MM.1S (cell line): ENCODE measurements at regions not wholly inside any gene's neighbourhood (a gene's known extent, or its start where the extent isn't known, plus 50 kb on each side); places are given as distances from the start of the nearest gene placed in this dataset.

Source experiments
- DNase-seq: peaks from one replicate; pipeline ENCODE4 v3.0.0-alpha.2; 2015
- H2AFZ ChIP-seq: fragments of 300-600 bp; sonication (generic); 2 replicates; pipeline ENCODE4 v1.6.0; 2016; ENCODE audit warnings: antibody characterized with exemption, low read length
- H3F3A ChIP-seq: fragments of 300-600 bp; sonication (generic); 2 replicates; pipeline ENCODE4 v1.6.1; 2016; ENCODE audit warnings: mild to moderate bottlenecking, antibody characterized with exemption, low read length, moderate library complexity, mixed read lengths; ENCODE audit not compliant: insufficient read depth
- H3K27ac ChIP-seq: fragments of 300-600 bp; sonication (generic); 2 replicates; pipeline ENCODE4 v1.5.1; 2016; ENCODE audit warnings: mild to moderate bottlenecking, low read length
- H3K27me3 ChIP-seq: fragments of 300-600 bp; sonication (generic); replicated peaks from 2 replicates; pipeline ENCODE4 v1.6.0; 2016; ENCODE audit warnings: low read length; ENCODE audit not compliant: insufficient read depth
- H3K36me3 ChIP-seq: fragments of 300-600 bp; sonication (generic); replicated peaks from 2 replicates; pipeline ENCODE4 v1.6.1; 2016; ENCODE audit warnings: mild to moderate bottlenecking, low read length, mixed read lengths; ENCODE audit not compliant: insufficient read depth
- H3K4me1 ChIP-seq: fragments of 300-600 bp; sonication (generic); 2 replicates; pipeline ENCODE4 v1.6.1; 2016; ENCODE audit warnings: low read length, mixed read lengths
- H3K4me2 ChIP-seq: fragments of 300-600 bp; sonication (generic); 2 replicates; pipeline ENCODE4 v1.6.0; 2016; ENCODE audit warnings: low read depth, low read length
- H3K4me3 ChIP-seq: fragments of 300-600 bp; sonication (generic); 2 replicates; pipeline ENCODE4 v1.5.1; 2016; ENCODE audit warnings: low read length, mixed read lengths
- H3K79me2 ChIP-seq: fragments of 300-600 bp; sonication (generic); 2 replicates; pipeline ENCODE4 v1.6.1; 2016; ENCODE audit warnings: mixed run types, low read length, mixed read lengths
- H3K9ac ChIP-seq: fragments of 300-600 bp; sonication (generic); 2 replicates; pipeline ENCODE4 v1.6.1; 2016; ENCODE audit warnings: low read length, mixed read lengths
- H3K9me2 ChIP-seq: fragments of 300-600 bp; sonication (generic); replicated peaks from 2 replicates; pipeline ENCODE4 v1.6.1; 2016; ENCODE audit warnings: mild to moderate bottlenecking, low read length, mixed read lengths; ENCODE audit not compliant: insufficient read depth
- H3K9me3 ChIP-seq: fragments of 300-600 bp; sonication (generic); replicated peaks from 2 replicates; pipeline ENCODE4 v1.6.1; 2016; ENCODE audit warnings: mild to moderate bottlenecking, low read length, mixed read lengths; ENCODE audit not compliant: insufficient read depth
- H4K20me1 ChIP-seq: fragments of 300-600 bp; sonication (generic); 2 replicates; pipeline ENCODE4 v1.6.1; 2016; ENCODE audit warnings: mild to moderate bottlenecking, low read length, moderate library complexity, mixed read lengths; ENCODE audit not compliant: insufficient read depth
- CTCF ChIP-seq: fragments of 300-600 bp; sonication (generic); IDR thresholded peaks from 2 replicates; pipeline ENCODE4 v1.5.1; 2016; ENCODE audit warnings: antibody characterized with exemption, low read length, mixed read lengths
- EZH2 ChIP-seq: fragments of 300-600 bp; sonication (generic); optimal IDR thresholded peaks from 2 replicates; pipeline ENCODE3; 2017; ENCODE audit warnings: low read depth, mild to moderate bottlenecking, antibody characterized with exemption, low read length, mixed read lengths
- EZH2phosphoT487 ChIP-seq: fragments of 300-600 bp; sonication (generic); IDR thresholded peaks from 2 replicates; pipeline ENCODE4 v1.6.1; 2018; ENCODE audit warnings: antibody characterized with exemption, low read length

- DNase-seq, result peak; percentile 13
- Histone ChIP-seq H3K27ac (peak overlapping the region; percentile 61; the same call in 1 of the 2 replicates), H3K9me3 (no peaks in the 10 kb centered on the region), H3F3A (peaks cover 10% of the 10 kb centered on the region; the same call in 1 of the 2 replicates), H3K79me2 (peaks cover 27% of the 10 kb centered on the region), H3K4me1 (0 out of 2 replicates have a peak, but pooled peaks cover 7% of the 10 kb centered on the region), H3K27me3 (no peaks in the 10 kb centered on the region), H3K36me3 (no peaks in the 10 kb centered on the region), H4K20me1 (no peaks in the 10 kb centered on the region), H3K9ac (peak overlapping the region; percentile 80), H3K4me2 (peak overlapping the region; percentile 82), H3K9me2 (no peaks in the 10 kb centered on the region), H3K4me3 (peak overlapping the region; percentile 82), H2AFZ (peak overlapping the region; percentile 78)
- TF ChIP-seq EZH2, result no peak
- TF ChIP-seq EZH2phosphoT487, result no peak
- TF ChIP-seq CTCF, result no peak
Measured at GRCh38 chr14:89619596-89619995, 202.6 kb upstream of the FOXN3 start.

GRCh38 chr14:89618811-89619551 is 201.9 kb upstream of the FOXN3 start:
- no peaks in the 10 kb centered on the region for H3K9me3 ChIP-seq
- peaks cover 34% of the 10 kb centered on the region for H3K79me2 ChIP-seq
- no peaks in the 10 kb centered on the region for H3K27me3 ChIP-seq
- peak overlapping the region; percentile 81 for H3K9ac ChIP-seq
- H3K36me3 ChIP-seq, result no peaks in the 10 kb centered on the region
- H3K4me3 ChIP-seq, result peak overlapping the region; percentile 82
- H3K4me1 ChIP-seq, result 0 out of 2 replicates have a peak, but pooled peaks cover 7% of the 10 kb centered on the region
- H3K9me2 ChIP-seq, result no peaks in the 10 kb centered on the region
- H4K20me1 ChIP-seq, result no peaks in the 10 kb centered on the region
- peak overlapping the region; percentile 82 for H3K4me2 ChIP-seq
- peak overlapping the region; percentile 78 for H2AFZ ChIP-seq
- TF ChIP-seq CTCF (no peak), EZH2phosphoT487 (no peak), EZH2 (no peak)
- DNase-seq, result peak; percentile 55
- H3F3A ChIP-seq, result peaks cover 10% of the 10 kb centered on the region; the same call in 1 of the 2 replicates
- peak overlapping the region; percentile 82 for H3K27ac ChIP-seq

GRCh38 chr14:89618330-89618708 is 201.3 kb upstream of the FOXN3 start:
- Histone ChIP-seq H3K4me2 (peak overlapping the region; percentile 69), H3K4me3 (peak overlapping the region; percentile 67), H3K36me3 (no peaks in the 10 kb centered on the region), H3K9me3 (no peaks in the 10 kb centered on the region), H3F3A (peaks cover 10% of the 10 kb centered on the region; the same call in 1 of the 2 replicates), H3K27me3 (no peaks in the 10 kb centered on the region), H3K9ac (peak overlapping the region; percentile 81), H3K79me2 (peaks cover 40% of the 10 kb centered on the region), H3K9me2 (no peaks in the 10 kb centered on the region), H3K27ac (peak overlapping the region; percentile 82), H3K4me1 (0 out of 2 replicates have a peak, but pooled peaks cover 7% of the 10 kb centered on the region), H4K20me1 (no peaks in the 10 kb centered on the region), H2AFZ (0 out of 2 replicates have a peak overlapping the region, but pooled peaks have one; percentile 23)
- DNase-seq, result peak; percentile 14
- TF ChIP-seq EZH2 (no peak), EZH2phosphoT487 (no peak), CTCF (no peak)
